ENCODE measurements at regions not wholly inside any gene's neighbourhood (a gene's known extent, or its start where the extent isn't known, plus 50 kb on each side); places are given as distances from the start of the nearest gene placed in this dataset.

GRCh38 chr13:70708775-70709174 is 600.5 kb upstream of the KLHL1 start:
- no peak for ATAC-seq
- TF ChIP-seq OSR1 (CRISPR knock-in tag; IDR thresholded peaks at IDR 0.05) (no peak), ZNF70 (CRISPR knock-in tag; IDR thresholded peaks at IDR 0.05) (no peak), GLIS3 (CRISPR knock-in tag; IDR thresholded peaks at IDR 0.05) (no peak), CSDC2 (CRISPR knock-in tag; IDR thresholded peaks at IDR 0.05) (no peak), POU6F1 (CRISPR knock-in tag; IDR thresholded peaks at IDR 0.05; ENCODE audit: borderline replicate concordance, low read depth) (no peak), ISL1 (CRISPR knock-in tag; IDR thresholded peaks at IDR 0.05) (no peak), ZNF565 (CRISPR knock-in tag; conservative IDR thresholded peaks at IDR 0.05; ENCODE audit: low read depth) (no peak), TCF4 (CRISPR knock-in tag; IDR thresholded peaks at IDR 0.05; ENCODE audit: borderline replicate concordance) (no peak), PATZ1 (CRISPR knock-in tag; IDR thresholded peaks at IDR 0.05; ENCODE audit: borderline replicate concordance) (no peak), ESRRG (CRISPR knock-in tag; IDR thresholded peaks at IDR 0.05) (no peak), TSHZ2 (CRISPR knock-in tag; IDR thresholded peaks at IDR 0.05) (no peak)

- TF ChIP-seq SNAI2 (CRISPR knock-in tag; IDR thresholded peaks at IDR 0.05) (no peak), ZNF70 (CRISPR knock-in tag; IDR thresholded peaks at IDR 0.05) (no peak), CREB5 (CRISPR knock-in tag; IDR thresholded peaks at IDR 0.05; ENCODE audit: low read depth) (no peak), TSHZ2 (CRISPR knock-in tag; IDR thresholded peaks at IDR 0.05) (no peak), ZFP30 (CRISPR knock-in tag; IDR thresholded peaks at IDR 0.05) (no peak), OSR1 (CRISPR knock-in tag; IDR thresholded peaks at IDR 0.05) (no peak), TOX (CRISPR knock-in tag; IDR thresholded peaks at IDR 0.05; ENCODE audit: borderline replicate concordance) (no peak), TCF4 (CRISPR knock-in tag; IDR thresholded peaks at IDR 0.05; ENCODE audit: borderline replicate concordance) (no peak), PPARA (CRISPR knock-in tag; IDR thresholded peaks at IDR 0.05; ENCODE audit: borderline replicate concordance) (no peak), ARNTL (CRISPR knock-in tag; IDR thresholded peaks at IDR 0.05; ENCODE audit: borderline replicate concordance, low read depth) (no peak), ZFP3 (CRISPR knock-in tag; IDR thresholded peaks at IDR 0.05) (no peak), PATZ1 (CRISPR knock-in tag; IDR thresholded peaks at IDR 0.05; ENCODE audit: borderline replicate concordance) (no peak), POU6F1 (CRISPR knock-in tag; IDR thresholded peaks at IDR 0.05; ENCODE audit: borderline replicate concordance, low read depth) (no peak)
- ATAC-seq: 0 out of 3 replicates have a peak, but pooled peaks have one; percentile 33
Observed at GRCh38 chr13:70703755-70704154, 595.5 kb upstream of the KLHL1 start.

Data from SK-N-SH treated with all-trans-retinoic acid at 6 μM for 48 hours (cell line).